GM21723 (cell line): ENCODE measurements at regions not wholly inside any gene's neighbourhood (a gene's known extent, or its start where the extent isn't known, plus 50 kb on each side); places are given as distances from the start of the nearest gene placed in this dataset.
"Not testable (repeated sequence)": the region's sequence is repeated elsewhere in the genome, so short reads cannot be mapped to it uniquely, and the experiment has no call there.

Experiments used
- ATAC-seq: cut with Tn5 transposase; IDR thresholded peaks from one replicate; pipeline ENCODE4 v1.9.1; 2021; ENCODE audit warnings: mild to moderate bottlenecking, moderate library complexity; ENCODE audit not compliant: unreplicated experiment

DNA sequence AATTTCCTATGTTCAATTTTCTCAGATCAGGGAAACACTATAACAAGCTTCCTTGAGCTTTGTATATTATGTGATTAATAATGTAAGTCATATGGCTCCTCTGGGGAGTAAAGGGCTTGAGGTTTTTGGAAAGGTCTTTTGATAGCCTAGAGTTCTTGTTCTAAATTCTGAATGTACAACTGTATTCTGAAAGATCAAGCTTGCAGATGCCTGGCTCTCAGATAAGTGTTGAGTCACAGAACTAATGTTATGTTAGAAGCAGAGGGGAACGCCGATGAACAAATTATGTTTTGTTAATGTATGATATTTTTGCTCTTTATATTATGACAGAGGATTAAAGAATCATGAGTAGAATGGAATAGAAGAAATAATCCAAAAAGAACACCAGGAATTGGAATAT, 170.1 kb downstream of the RPRM start:
- ATAC-seq = no peak

DNA sequence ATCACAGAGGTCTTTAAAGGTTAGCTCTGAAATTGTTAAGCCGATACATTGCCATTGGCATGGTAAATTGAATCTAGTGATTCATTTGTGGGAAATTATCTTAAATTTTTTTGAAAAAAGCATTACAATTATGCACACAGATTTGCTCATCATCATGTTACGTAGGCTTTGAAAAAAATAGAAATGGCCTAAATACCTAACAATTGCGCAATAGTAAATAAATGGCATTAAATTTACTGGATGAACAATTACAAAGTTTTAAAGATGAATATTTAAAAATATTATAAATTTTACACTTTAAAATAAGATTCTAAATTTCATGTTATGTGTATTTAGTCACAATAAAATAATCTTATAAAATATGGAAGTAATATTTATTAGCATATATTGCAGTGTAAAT, 171.3 kb downstream of the RPRM start:
- ATAC-seq = no peak

GRCh38 chr2:153299809-153300208, 178.8 kb downstream of the RPRM start:
- no peak for ATAC-seq

DNA sequence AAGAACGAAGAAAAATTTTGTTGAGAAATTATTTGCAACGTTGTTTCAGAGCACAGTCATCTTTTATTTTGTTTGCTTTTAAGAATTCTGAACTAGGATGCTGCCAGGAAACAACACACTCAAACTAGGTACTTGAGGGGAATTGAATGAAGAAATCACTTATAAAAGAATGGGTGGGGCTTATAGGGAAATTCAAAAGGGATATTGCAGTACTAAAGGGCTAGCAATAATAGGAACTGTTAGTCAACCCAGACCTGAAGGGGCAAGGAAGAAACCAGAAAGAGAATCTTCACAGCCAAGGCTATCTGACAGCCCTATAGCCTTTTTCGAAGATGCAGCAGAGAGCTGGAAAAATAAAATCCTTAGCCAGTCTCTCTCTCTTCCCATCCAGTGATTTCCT, 179.3 kb downstream of the RPRM start:
- ATAC-seq = no peak

GRCh38 chr2:153294199-153294786, 184.3 kb downstream of the RPRM start:
- ATAC-seq = no peak

DNA sequence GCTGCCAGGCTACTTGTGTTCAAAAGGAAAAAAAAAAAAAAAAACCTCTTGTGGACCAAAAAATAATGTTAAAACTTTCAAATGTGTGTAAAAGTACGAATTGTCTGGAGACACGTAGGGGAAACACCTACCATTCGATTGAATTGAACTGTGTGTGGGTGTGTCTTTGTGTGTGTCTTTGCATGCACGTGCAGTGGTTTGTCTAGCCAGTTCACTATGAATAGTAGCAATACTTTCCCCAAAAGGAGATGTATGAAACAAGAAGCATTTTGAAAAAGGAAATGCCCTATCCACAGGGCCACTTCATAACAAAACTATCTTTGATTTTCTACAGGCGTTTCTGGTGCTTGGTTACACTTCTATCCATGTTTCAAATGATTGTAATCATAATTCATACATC, 186.8 kb downstream of the RPRM start:
- no peak for ATAC-seq

- ATAC-seq = no peak
Measured at GRCh38 chr2:153287109-153287801, 191.3 kb downstream of the RPRM start.

- ATAC-seq = no peak
Measured at GRCh38 chr2:153268941-153269461, 209.6 kb downstream of the RPRM start.

DNA sequence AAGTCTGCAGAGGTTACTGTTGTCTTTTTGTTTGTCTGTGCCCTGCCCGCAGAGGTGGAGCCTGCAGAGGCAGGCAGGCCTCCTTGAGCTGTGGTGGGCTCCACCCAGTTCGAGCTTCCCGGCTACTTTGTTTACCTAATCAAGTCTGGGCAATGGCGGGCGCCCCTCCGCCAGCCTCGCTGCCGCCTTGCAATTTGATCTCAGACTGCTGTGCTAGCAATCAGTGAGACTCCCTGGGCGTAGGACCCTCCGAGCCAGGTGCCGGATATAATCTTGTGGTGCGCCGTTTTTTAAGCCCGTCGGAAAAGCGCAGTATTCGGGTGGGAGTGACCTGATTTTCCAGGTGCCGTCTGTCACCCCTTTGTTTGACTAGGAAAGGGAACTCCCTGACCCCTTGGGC, 221.7 kb downstream of the RPRM start:
- ATAC-seq = not testable (repeated sequence)

GRCh38 chr2:153246636-153247035, 231.9 kb downstream of the RPRM start:
- not testable (repeated sequence) for ATAC-seq

DNA sequence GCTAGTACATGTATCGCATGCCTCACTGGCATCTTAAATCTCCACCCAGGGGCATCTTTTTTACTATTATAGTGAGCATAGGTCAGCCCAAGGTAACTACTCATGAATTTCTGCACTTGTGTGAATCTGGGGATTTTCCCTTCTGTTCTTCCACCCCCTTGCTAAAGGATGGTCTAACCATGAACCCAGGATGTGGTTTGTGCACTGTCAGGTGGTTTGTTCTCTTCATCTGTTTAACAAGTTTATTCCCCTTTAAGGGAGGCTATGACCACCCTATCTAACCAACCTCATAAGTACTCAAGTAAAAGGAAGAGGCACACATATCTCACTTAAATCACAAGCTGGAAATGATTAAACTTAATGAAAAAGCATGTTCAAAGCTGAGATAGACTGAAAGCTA, 243.0 kb downstream of the RPRM start:
- peak; percentile 88 for ATAC-seq

DNA sequence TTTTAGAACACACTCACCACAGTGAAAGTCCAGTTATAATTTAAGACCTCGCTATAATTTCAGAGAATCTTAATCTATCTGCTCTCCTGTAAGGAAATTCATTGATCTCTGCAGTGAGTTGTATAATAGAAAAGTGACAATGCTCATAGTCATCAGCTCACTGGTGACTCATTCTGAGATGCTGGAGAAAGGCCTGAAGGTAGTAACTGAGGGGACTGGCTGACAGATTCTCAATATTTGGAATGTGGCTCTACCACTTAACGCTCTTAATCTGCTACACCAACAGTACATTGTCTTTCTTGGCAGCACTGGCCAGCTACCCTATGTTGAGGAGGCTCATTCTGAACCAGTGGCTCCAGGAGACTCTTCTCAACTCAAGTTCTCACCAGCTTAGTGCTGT, 246.1 kb downstream of the RPRM start:
- ATAC-seq = no peak

- no peak for ATAC-seq
Measured at GRCh38 chr2:153230977-153231376, 247.6 kb downstream of the RPRM start.

GRCh38 chr2:153228904-153229303, 249.7 kb downstream of the RPRM start:
- no peak for ATAC-seq

- ATAC-seq = no peak
Measured at GRCh38 chr2:153227981-153228380, 250.6 kb downstream of the RPRM start.

DNA sequence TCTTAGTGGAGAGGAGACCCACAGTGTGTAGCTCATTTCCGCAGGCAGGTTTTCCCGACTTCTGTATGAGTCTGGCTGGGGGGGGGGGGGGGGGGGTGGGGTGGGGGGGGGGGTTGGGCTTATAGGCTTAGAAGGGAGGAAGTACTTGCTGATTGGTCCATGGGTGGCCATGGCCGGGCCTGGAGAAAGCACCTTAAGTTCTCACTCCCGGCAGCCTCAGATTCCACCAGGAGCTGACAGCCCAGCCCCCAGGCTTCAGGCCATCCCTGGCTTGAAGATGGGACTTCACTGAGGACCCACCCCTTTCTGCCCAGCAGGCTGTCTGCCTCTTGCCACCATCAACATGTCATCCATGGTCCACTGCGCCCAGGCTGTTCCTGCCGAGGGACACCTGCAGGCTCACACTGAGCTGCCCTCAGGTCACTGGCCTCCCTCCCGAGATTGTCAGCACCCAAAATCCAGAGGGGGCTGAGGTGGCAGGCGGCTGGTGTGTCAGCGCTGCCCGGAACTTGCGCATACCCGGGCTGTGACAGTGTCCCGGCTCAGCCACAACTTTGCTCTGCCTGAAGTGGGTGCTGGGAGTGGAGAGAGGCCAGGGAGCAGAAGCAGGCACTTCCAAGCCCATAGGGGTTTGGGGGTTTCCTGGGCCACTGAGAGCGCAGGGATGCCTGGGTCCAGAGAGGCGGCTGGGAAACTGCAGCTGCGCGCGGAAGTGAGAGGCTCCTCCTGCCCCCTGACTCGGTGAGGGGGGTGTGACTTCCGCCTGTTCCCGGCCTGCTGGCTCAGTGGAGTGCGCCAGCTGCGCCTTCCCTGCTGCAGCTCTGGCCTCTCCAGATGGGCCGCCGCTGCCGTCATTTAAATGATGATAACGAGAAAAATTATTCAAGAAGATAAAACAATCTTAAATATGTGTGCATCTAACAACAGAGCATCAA, 256.1 kb downstream of the RPRM start:
- ATAC-seq = no peak

DNA sequence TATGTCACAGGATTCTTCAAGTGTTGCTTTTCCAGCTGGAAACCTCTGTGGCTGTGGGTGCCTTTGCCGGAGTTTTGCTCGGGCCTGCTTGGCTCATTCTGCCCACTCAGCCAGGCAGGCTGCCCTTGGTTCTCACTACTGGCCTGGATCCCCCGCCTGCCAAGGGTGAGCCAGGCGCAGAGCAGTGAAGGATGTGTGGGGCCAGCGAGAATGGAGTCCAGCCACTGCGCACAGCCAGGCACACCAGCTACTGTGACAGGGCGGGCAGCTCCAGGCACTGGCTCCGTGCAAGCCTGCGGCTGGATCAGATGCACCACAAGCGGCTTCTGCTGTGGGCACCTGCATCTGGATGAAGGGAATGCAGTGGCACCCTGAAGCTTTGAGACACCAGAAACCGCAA, 257.1 kb downstream of the RPRM start:
- ATAC-seq = no peak

- no peak for ATAC-seq
Measured at GRCh38 chr2:153221087-153221486, 257.5 kb downstream of the RPRM start.

GRCh38 chr2:153218851-153219250, 259.7 kb downstream of the RPRM start:
- no peak for ATAC-seq

DNA sequence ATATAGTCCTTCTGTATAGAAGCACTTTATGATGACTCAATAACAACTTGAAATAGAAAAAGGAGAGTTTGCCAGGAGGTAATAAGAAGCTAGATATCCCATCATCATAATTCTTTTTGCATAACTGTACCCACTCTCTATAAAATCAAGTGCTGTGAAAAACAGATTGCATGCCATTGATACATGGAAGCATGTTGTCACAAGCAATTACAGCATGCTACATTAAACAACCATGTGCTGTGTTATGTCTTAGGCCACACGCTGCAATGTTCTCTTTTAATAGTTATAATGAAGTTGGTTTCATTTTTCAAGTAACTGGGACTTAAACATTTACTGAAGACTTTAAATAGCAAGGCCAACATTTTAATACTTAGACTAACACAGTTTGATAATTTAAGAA, 264.2 kb downstream of the RPRM start:
- no peak for ATAC-seq

DNA sequence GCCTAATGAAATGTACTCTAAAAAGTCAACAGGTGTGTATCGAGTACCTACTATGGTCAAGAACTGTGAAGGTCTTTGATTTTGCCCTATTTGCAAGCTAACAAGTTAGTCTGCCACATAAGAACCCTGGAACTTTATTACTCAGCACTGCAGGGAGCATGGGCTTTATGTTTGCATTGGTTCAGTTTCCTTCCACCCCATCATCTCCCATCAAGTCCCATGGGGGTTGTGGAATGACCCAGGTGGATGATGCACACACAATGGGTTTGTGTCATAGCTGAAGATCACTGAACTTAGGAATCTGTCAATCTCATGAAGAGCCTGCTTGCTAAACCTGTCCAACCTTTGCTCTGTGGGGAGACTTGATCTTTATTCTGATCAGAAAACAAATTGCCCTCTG, 265.5 kb downstream of the RPRM start:
- ATAC-seq = no peak
